Keratinocyte (primary cell): ENCODE measurements at regions not wholly inside any gene's neighbourhood (a gene's known extent, or its start where the extent isn't known, plus 50 kb on each side); places are given as distances from the start of the nearest gene placed in this dataset.

Experiments used
- DNase-seq: peaks from one replicate; pipeline ENCODE4 v3.0.0-alpha.2; 2011; ENCODE audit warnings: low read depth, missing footprints, low spot score
- FAIRE-seq: peaks from 2 replicates; lab custom pipeline; 2011; peaks lifted over from hg19 to GRCh38; lab: Jason Lieb, UNC
- H2AFZ ChIP-seq: 2 replicates; pipeline ENCODE4 v1.6.0; 2012; ENCODE audit warnings: low read length, control low read depth, inconsistent platforms; ENCODE audit not compliant: control insufficient read depth
- H3K27ac ChIP-seq: 2 replicates; pipeline ENCODE4 v1.5.1; 2011; ENCODE audit warnings: low read length; ENCODE audit not compliant: control insufficient read depth, insufficient read depth
- H3K27me3 ChIP-seq: 3 replicates; pipeline ENCODE4 v1.6.0; 2011; ENCODE audit warnings: low read length; ENCODE audit not compliant: control insufficient read depth, insufficient read depth; ENCODE audit errors: extremely low read depth
- H3K36me3 ChIP-seq, 2 experiments: 2 replicates in 1 of 2; 3 replicates in 1 of 2; pipeline ENCODE4 v1.5.1; 2011; ENCODE audit warnings: low read length in 2 of 2, mild to moderate bottlenecking in 1 of 2; ENCODE audit not compliant: control insufficient read depth in 2 of 2, insufficient read depth in 2 of 2; ENCODE audit errors: extremely low read depth in 1 of 2
- H3K4me1 ChIP-seq: 3 replicates; pipeline ENCODE4 v1.5.1; 2011; ENCODE audit warnings: low read length; ENCODE audit not compliant: control insufficient read depth, insufficient read depth; ENCODE audit errors: extremely low read depth
- H3K4me2 ChIP-seq: 3 replicates; pipeline ENCODE4 v1.6.0; 2011; ENCODE audit warnings: low read depth, low read length; ENCODE audit not compliant: control insufficient read depth, insufficient read depth; ENCODE audit errors: extremely low read depth
- H3K4me3 ChIP-seq, 3 experiments: fragments of 200-600 bp in 1 of 3; sonication (generic) in 1 of 3; 2 replicates in 2 of 3; 3 replicates in 1 of 3; pipeline ENCODE4 v1.5.1; 2011 to 2016; ENCODE audit warnings: low read length in 3 of 3, mild to moderate bottlenecking in 3 of 3, control low read depth in 2 of 3, inconsistent platforms in 1 of 3, low read depth in 1 of 3, mixed read lengths in 1 of 3, mixed run types in 1 of 3, moderate library complexity in 1 of 3; ENCODE audit not compliant: control insufficient read depth in 2 of 3, insufficient read depth in 2 of 3; ENCODE audit errors: extremely low read depth in 1 of 3
- H3K79me2 ChIP-seq: 2 replicates; pipeline ENCODE4 v1.6.0; 2012; ENCODE audit warnings: low read length; ENCODE audit not compliant: control insufficient read depth, insufficient read depth
- H3K9ac ChIP-seq: 3 replicates; pipeline ENCODE4 v1.6.0; 2011; ENCODE audit warnings: low read length; ENCODE audit not compliant: control insufficient read depth, insufficient read depth; ENCODE audit errors: extremely low read depth
- H3K9me1 ChIP-seq: 3 replicates; pipeline ENCODE4 v1.6.0; 2011; ENCODE audit warnings: low read length; ENCODE audit not compliant: control insufficient read depth, insufficient read depth; ENCODE audit errors: extremely low read depth
- H3K9me3 ChIP-seq: 2 replicates; pipeline ENCODE4 v1.5.1; 2012; ENCODE audit warnings: low read depth, low read length; ENCODE audit not compliant: control insufficient read depth
- H4K20me1 ChIP-seq: 3 replicates; pipeline ENCODE4 v1.6.0; 2011; ENCODE audit warnings: low read length; ENCODE audit not compliant: control insufficient read depth, insufficient read depth; ENCODE audit errors: extremely low read depth
- EZH2 ChIP-seq: IDR thresholded peaks from one replicate; pipeline ENCODE4 v1.6.1; 2012; ENCODE audit warnings: inconsistent platforms, mild to moderate bottlenecking, low read length, moderate library complexity
- dilution Hi-C: fragments of 300-500 bp; cut with MboI; formaldehyde crosslinking; loops from one replicate; pipeline ENCODE4 v1.7.0; 2020; ENCODE audit warnings: low sequenced_read_pairs; ENCODE audit not compliant: extremely low pct_ligation_motif_present
- TF ChIP-seq, protein P1 (sequence below), 3 experiments: IDR thresholded peaks in 1 of 3; conservative IDR thresholded peaks in 1 of 3; optimal IDR thresholded peaks in 1 of 3; 2 replicates in 2 of 3; 3 replicates in 1 of 3; pipeline versions ENCODE3 to v1.5.1; 2011; ENCODE audit warnings: low read length in 3 of 3, mild to moderate bottlenecking in 3 of 3, moderate library complexity in 2 of 3, control low read depth in 1 of 3, inconsistent platforms in 1 of 3; ENCODE audit not compliant: insufficient read depth in 2 of 3; ENCODE audit errors: extremely low read depth in 1 of 3

DNA sequence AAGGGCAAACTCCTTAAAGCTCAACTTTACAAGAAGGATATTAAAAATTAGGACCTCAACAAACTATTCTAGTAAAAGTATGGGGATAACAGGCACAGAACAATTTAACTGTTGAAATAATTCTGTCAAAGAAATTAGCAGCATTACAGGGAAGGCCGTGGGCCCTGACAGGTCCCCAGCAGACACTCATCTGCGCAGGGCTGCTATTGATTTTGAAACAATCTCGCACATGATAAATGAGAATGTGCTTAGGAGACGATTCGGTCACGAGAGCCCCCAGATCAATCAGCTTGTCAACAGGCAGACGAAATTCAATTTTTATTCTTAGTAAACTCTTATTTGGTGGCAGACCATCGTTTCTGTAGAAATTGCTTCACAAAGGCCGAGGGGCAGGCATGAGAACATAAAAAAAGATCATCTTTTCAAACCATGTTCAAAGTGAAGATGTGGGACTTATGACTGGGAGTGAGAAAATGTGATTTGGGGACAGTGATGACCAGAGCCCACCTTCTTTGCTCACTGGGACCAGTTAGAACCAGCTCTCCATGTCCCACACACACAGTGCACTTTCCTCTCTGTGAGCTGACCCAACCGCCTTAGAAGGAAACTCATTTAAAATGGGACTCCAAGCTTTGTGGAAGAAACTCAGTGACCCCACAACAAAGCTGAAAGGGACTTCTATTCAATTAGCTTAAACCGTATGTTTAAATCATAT lies 654.5 kb downstream of the TOX3 start:
- Histone ChIP-seq H3K9ac (no peak overlapping the region), H3K27me3 (no peaks in the 10 kb centered on the region), H3K27ac (no peak overlapping the region), H4K20me1 (no peaks in the 10 kb centered on the region), H3K4me1 (peaks cover 10% of the 10 kb centered on the region), H2AFZ (no peak overlapping the region), H3K9me3 (no peaks in the 10 kb centered on the region), H3K79me2 (no peaks in the 10 kb centered on the region), H3K9me1 (no peaks in the 10 kb centered on the region), H3K4me3 (no peak overlapping the region), H3K36me3 (no peaks in the 10 kb centered on the region), H3K4me2 (no peak overlapping the region)
- dilution Hi-C loops: no loop called here
- no peak for FAIRE-seq
- TF ChIP-seq, protein P1, sequence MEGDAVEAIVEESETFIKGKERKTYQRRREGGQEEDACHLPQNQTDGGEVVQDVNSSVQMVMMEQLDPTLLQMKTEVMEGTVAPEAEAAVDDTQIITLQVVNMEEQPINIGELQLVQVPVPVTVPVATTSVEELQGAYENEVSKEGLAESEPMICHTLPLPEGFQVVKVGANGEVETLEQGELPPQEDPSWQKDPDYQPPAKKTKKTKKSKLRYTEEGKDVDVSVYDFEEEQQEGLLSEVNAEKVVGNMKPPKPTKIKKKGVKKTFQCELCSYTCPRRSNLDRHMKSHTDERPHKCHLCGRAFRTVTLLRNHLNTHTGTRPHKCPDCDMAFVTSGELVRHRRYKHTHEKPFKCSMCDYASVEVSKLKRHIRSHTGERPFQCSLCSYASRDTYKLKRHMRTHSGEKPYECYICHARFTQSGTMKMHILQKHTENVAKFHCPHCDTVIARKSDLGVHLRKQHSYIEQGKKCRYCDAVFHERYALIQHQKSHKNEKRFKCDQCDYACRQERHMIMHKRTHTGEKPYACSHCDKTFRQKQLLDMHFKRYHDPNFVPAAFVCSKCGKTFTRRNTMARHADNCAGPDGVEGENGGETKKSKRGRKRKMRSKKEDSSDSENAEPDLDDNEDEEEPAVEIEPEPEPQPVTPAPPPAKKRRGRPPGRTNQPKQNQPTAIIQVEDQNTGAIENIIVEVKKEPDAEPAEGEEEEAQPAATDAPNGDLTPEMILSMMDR (optimal IDR thresholded peaks at IDR 0.05 in 1 of 3, IDR thresholded peaks at IDR 0.05 in 1 of 3, conservative IDR thresholded peaks at IDR 0.05 in 1 of 3; ENCODE audit: extremely low read depth in 1 of 3, insufficient read depth in 2 of 3, low read length in 3 of 3): no peak
- TF ChIP-seq EZH2: no peak
- DNase-seq: no peak

DNA sequence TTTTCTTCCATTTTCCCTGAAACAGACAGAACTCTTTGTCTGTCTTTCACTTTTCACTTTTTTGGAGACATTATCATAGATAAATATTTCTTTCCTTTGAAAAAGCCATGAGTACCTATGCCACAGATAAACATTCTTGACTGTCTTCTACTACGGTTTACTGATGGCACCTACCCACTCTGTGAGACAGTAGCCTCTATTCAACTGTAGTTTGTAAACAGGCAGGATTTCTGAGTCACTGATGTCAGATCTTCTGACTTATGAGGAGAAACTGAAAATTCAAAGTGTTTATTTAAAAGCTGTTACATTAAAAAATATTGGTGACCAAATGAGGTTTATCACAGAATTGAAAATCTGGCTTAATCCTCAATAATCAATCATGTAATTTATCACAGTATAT lies 658.4 kb downstream of the TOX3 start:
- Histone ChIP-seq H3K9me3 (no peaks in the 10 kb centered on the region), H3K4me1 (peaks cover 11% of the 10 kb centered on the region), H3K4me3 (no peak overlapping the region), H3K9ac (no peak overlapping the region), H3K9me1 (no peaks in the 10 kb centered on the region), H2AFZ (no peak overlapping the region), H3K36me3 (no peaks in the 10 kb centered on the region), H3K4me2 (no peak overlapping the region), H4K20me1 (no peaks in the 10 kb centered on the region), H3K27ac (no peak overlapping the region), H3K79me2 (no peaks in the 10 kb centered on the region), H3K27me3 (no peaks in the 10 kb centered on the region)
- dilution Hi-C loops: no loop called here
- no peak for FAIRE-seq
- no peak for DNase-seq
- TF ChIP-seq, protein P1 (optimal IDR thresholded peaks at IDR 0.05 in 1 of 3, IDR thresholded peaks at IDR 0.05 in 1 of 3, conservative IDR thresholded peaks at IDR 0.05 in 1 of 3; ENCODE audit: extremely low read depth in 1 of 3, insufficient read depth in 2 of 3, low read length in 3 of 3): no peak
- TF ChIP-seq EZH2: no peak
